Keratinocyte (primary cell): ENCODE measurements at regions not wholly inside any gene's neighbourhood (a gene's known extent, or its start where the extent isn't known, plus 50 kb on each side); places are given as distances from the start of the nearest gene placed in this dataset.

Source experiments
- DNase-seq: peaks from one replicate; pipeline ENCODE4 v3.0.0-alpha.2; 2011; ENCODE audit warnings: low read depth, missing footprints, low spot score
- FAIRE-seq: peaks from 2 replicates; lab custom pipeline; 2011; peaks lifted over from hg19 to GRCh38; lab: Jason Lieb, UNC
- H2AFZ ChIP-seq: 2 replicates; pipeline ENCODE4 v1.6.0; 2012; ENCODE audit warnings: low read length, control low read depth, inconsistent platforms; ENCODE audit not compliant: control insufficient read depth
- H3K27ac ChIP-seq: 2 replicates; pipeline ENCODE4 v1.5.1; 2011; ENCODE audit warnings: low read length; ENCODE audit not compliant: control insufficient read depth, insufficient read depth
- H3K27me3 ChIP-seq: 3 replicates; pipeline ENCODE4 v1.6.0; 2011; ENCODE audit warnings: low read length; ENCODE audit not compliant: control insufficient read depth, insufficient read depth; ENCODE audit errors: extremely low read depth
- H3K36me3 ChIP-seq, 2 experiments: 2 replicates in 1 of 2; 3 replicates in 1 of 2; pipeline ENCODE4 v1.5.1; 2011; ENCODE audit warnings: low read length in 2 of 2, mild to moderate bottlenecking in 1 of 2; ENCODE audit not compliant: control insufficient read depth in 2 of 2, insufficient read depth in 2 of 2; ENCODE audit errors: extremely low read depth in 1 of 2
- H3K4me1 ChIP-seq: 3 replicates; pipeline ENCODE4 v1.5.1; 2011; ENCODE audit warnings: low read length; ENCODE audit not compliant: control insufficient read depth, insufficient read depth; ENCODE audit errors: extremely low read depth
- H3K4me2 ChIP-seq: 3 replicates; pipeline ENCODE4 v1.6.0; 2011; ENCODE audit warnings: low read depth, low read length; ENCODE audit not compliant: control insufficient read depth, insufficient read depth; ENCODE audit errors: extremely low read depth
- H3K4me3 ChIP-seq, 3 experiments: fragments of 200-600 bp in 1 of 3; sonication (generic) in 1 of 3; 2 replicates in 2 of 3; 3 replicates in 1 of 3; pipeline ENCODE4 v1.5.1; 2011 to 2016; ENCODE audit warnings: low read length in 3 of 3, mild to moderate bottlenecking in 3 of 3, control low read depth in 2 of 3, inconsistent platforms in 1 of 3, low read depth in 1 of 3, mixed read lengths in 1 of 3, mixed run types in 1 of 3, moderate library complexity in 1 of 3; ENCODE audit not compliant: control insufficient read depth in 2 of 3, insufficient read depth in 2 of 3; ENCODE audit errors: extremely low read depth in 1 of 3
- H3K79me2 ChIP-seq: 2 replicates; pipeline ENCODE4 v1.6.0; 2012; ENCODE audit warnings: low read length; ENCODE audit not compliant: control insufficient read depth, insufficient read depth
- H3K9ac ChIP-seq: 3 replicates; pipeline ENCODE4 v1.6.0; 2011; ENCODE audit warnings: low read length; ENCODE audit not compliant: control insufficient read depth, insufficient read depth; ENCODE audit errors: extremely low read depth
- H3K9me1 ChIP-seq: 3 replicates; pipeline ENCODE4 v1.6.0; 2011; ENCODE audit warnings: low read length; ENCODE audit not compliant: control insufficient read depth, insufficient read depth; ENCODE audit errors: extremely low read depth
- H3K9me3 ChIP-seq: 2 replicates; pipeline ENCODE4 v1.5.1; 2012; ENCODE audit warnings: low read depth, low read length; ENCODE audit not compliant: control insufficient read depth
- H4K20me1 ChIP-seq: 3 replicates; pipeline ENCODE4 v1.6.0; 2011; ENCODE audit warnings: low read length; ENCODE audit not compliant: control insufficient read depth, insufficient read depth; ENCODE audit errors: extremely low read depth
- CTCF ChIP-seq, 3 experiments: IDR thresholded peaks in 1 of 3; conservative IDR thresholded peaks in 1 of 3; optimal IDR thresholded peaks in 1 of 3; 2 replicates in 2 of 3; 3 replicates in 1 of 3; pipeline versions ENCODE3 to v1.5.1; 2011; ENCODE audit warnings: low read length in 3 of 3, mild to moderate bottlenecking in 3 of 3, moderate library complexity in 2 of 3, control low read depth in 1 of 3, inconsistent platforms in 1 of 3; ENCODE audit not compliant: insufficient read depth in 2 of 3; ENCODE audit errors: extremely low read depth in 1 of 3
- EZH2 ChIP-seq: IDR thresholded peaks from one replicate; pipeline ENCODE4 v1.6.1; 2012; ENCODE audit warnings: inconsistent platforms, mild to moderate bottlenecking, low read length, moderate library complexity
- dilution Hi-C: fragments of 300-500 bp; cut with MboI; formaldehyde crosslinking; loops from one replicate; pipeline ENCODE4 v1.7.0; 2020; ENCODE audit warnings: low sequenced_read_pairs; ENCODE audit not compliant: extremely low pct_ligation_motif_present

GRCh38 chrX:134163836-134164235, 73.1 kb upstream of the CCDC160 start:
- no peak overlapping the region for H3K9ac ChIP-seq
- H3K4me1 ChIP-seq = no peaks in the 10 kb centered on the region
- no peaks in the 10 kb centered on the region for H3K36me3 ChIP-seq
- no peaks in the 10 kb centered on the region for H3K27me3 ChIP-seq
- no peak overlapping the region for H3K4me3 ChIP-seq
- no peaks in the 10 kb centered on the region for H3K79me2 ChIP-seq
- TF ChIP-seq EZH2 = no peak
- TF ChIP-seq CTCF (optimal IDR thresholded peaks at IDR 0.05 in 1 of 3, IDR thresholded peaks at IDR 0.05 in 1 of 3, conservative IDR thresholded peaks at IDR 0.05 in 1 of 3; ENCODE audit: extremely low read depth in 1 of 3, insufficient read depth in 2 of 3, low read length in 3 of 3) = no peak
- H3K27ac ChIP-seq = no peak overlapping the region
- dilution Hi-C loops = no loop called here
- H3K4me2 ChIP-seq = no peak overlapping the region
- DNase-seq = no peak
- H3K9me3 ChIP-seq = no peaks in the 10 kb centered on the region
- no peak for FAIRE-seq
- no peaks in the 10 kb centered on the region for H3K9me1 ChIP-seq
- no peaks in the 10 kb centered on the region for H4K20me1 ChIP-seq
- no peak overlapping the region for H2AFZ ChIP-seq

GRCh38 chrX:134167591-134168203, 69.3 kb upstream of the CCDC160 start:
- FAIRE-seq = no peak

More at GRCh38 chrX:134167591-134168203, 69.3 kb upstream of the CCDC160 start:
- H3K9ac ChIP-seq = no peak overlapping the region
- no peaks in the 10 kb centered on the region for H4K20me1 ChIP-seq
- DNase-seq = no peak
- no peaks in the 10 kb centered on the region for H3K9me3 ChIP-seq
- H3K79me2 ChIP-seq = no peaks in the 10 kb centered on the region
- H3K27ac ChIP-seq = no peak overlapping the region
- no peaks in the 10 kb centered on the region for H3K4me1 ChIP-seq
- dilution Hi-C loops = no loop called here
- TF ChIP-seq CTCF (optimal IDR thresholded peaks at IDR 0.05 in 1 of 3, IDR thresholded peaks at IDR 0.05 in 1 of 3, conservative IDR thresholded peaks at IDR 0.05 in 1 of 3; ENCODE audit: extremely low read depth in 1 of 3, insufficient read depth in 2 of 3, low read length in 3 of 3) (no peak), EZH2 (no peak)
- no peaks in the 10 kb centered on the region for H3K36me3 ChIP-seq
- peaks cover 15% of the 10 kb centered on the region for H3K27me3 ChIP-seq
- no peak overlapping the region for H3K4me2 ChIP-seq
- no peak overlapping the region for H2AFZ ChIP-seq
- H3K4me3 ChIP-seq = no peak overlapping the region
- no peaks in the 10 kb centered on the region for H3K9me1 ChIP-seq
